Lower leg skin (tissue), 4 donors: ENCODE measurements at regions not wholly inside any gene's neighbourhood (a gene's known extent, or its start where the extent isn't known, plus 50 kb on each side); places are given as distances from the start of the nearest gene placed in this dataset.
"Not testable (repeated sequence)": the region's sequence is repeated elsewhere in the genome, so short reads cannot be mapped to it uniquely, and the experiment has no call there.

Experiments used
- DNase-seq, 2 donors: peaks; one replicate each; pipeline ENCODE4 v3.0.0-alpha.2; 2019; ENCODE audit warnings: low spot score in 2 of 2
- H3K4me3 ChIP-seq: fragments of 200-600 bp; sonication (generic); 2 replicates; pipeline ENCODE4 v1.5.1; 2017; ENCODE audit warnings: mild to moderate bottlenecking, low read depth; ENCODE audit not compliant: poor library complexity, severe bottlenecking
- CTCF ChIP-seq, 3 donors: fragments of 450-650 bp; IDR thresholded peaks; one replicate each; pipeline ENCODE4 v1.5.1; 2016; ENCODE audit warnings: antibody characterized with exemption in 3 of 3, mild to moderate bottlenecking in 3 of 3, moderate library complexity in 2 of 3
- POLR2A ChIP-seq, 2 donors: fragments of 450-650 bp; IDR thresholded peaks; one replicate each; pipeline ENCODE4 v1.6.1; 2016 to 2017; ENCODE audit warnings: antibody characterized with exemption in 2 of 2, mild to moderate bottlenecking in 1 of 2, moderate library complexity in 1 of 2
- WGBS, 2 donors: methylation state at CpG; one replicate each; pipeline ENCODE4 v1.1.5; 2018; 5-methylcytosine and 5-hydroxymethylcytosine counted together
- intact Hi-C: fragments of 100-400 bp; cut with DNase I; formaldehyde crosslinking; loops from one replicate; pipeline ENCODE4 v1.15.0; 2023; ENCODE audit warnings: low total_unique reads

DNA sequence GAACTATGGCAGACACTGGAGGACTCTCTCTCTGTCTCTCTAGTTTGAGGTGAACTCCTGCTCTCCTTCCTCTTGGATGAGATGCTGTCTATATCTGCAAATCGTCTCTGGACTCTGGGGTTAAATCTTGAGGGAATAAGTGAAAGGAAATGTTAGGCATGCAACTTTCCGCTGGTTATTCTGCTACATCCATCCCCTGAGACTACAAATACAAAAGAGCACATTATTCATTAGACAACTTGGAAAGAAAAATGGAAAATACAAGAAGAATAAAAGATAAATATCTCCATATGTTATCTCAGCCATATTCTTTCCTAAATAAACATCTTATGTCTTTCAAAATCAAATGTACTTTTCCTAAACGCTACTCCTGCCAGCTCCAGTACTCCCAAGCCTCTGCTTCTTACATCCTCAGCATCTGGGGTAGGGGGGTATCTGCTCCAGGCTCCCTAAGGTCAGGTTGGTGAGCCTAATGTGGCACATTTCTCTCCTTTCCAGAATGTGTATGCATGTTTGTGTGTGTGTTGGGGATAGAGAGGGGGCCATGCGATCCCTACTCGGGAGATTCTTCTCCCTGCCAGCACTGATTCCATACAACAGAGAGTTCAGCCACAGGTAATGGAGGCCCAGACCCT lies 102.9 kb upstream of the FSCB start:
- intact Hi-C loops: no loop called here
- no peak overlapping the region for H3K4me3 ChIP-seq
- DNase-seq: no peak
- 51 to 59% methylated on average over 5 of the region's 5 CpGs for WGBS, 2 donors
- TF ChIP-seq POLR2A (IDR thresholded peaks at IDR 0.05) (no peak), CTCF (IDR thresholded peaks at IDR 0.05) (no peak)

DNA sequence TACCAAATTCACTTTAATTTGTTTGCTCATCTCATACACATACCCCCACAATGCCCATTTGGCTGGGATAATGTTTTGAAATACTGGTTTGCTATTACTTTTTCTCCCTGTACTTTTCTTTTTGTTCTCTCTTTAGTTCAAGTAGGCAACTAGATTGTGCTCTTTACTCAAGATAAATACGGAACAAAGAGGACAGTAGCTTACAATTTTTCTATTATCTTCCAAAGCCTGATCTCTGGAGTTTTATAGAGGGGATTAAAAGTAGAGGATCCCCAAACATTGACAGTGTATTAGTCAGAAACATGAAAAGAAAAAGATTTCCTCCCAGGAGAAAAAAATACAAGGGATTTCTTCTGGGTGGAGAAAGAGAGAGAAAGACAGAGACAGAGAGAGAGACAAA lies 102.1 kb upstream of the FSCB start:
- no peak for DNase-seq
- WGBS, 2 donors: 74 to 75% methylated on average over 1 of the region's 1 CpG
- intact Hi-C loops: no loop called here
- no peak overlapping the region for H3K4me3 ChIP-seq
- TF ChIP-seq CTCF (IDR thresholded peaks at IDR 0.05) (no peak), POLR2A (IDR thresholded peaks at IDR 0.05) (no peak)

GRCh38 chr14:44607701-44608100 lies 100.6 kb upstream of the FSCB start:
- no peak overlapping the region for H3K4me3 ChIP-seq
- intact Hi-C loops: no loop called here
- DNase-seq: no peak
- WGBS, 2 donors: 85 to 97% methylated on average over 1 of the region's 1 CpG
- TF ChIP-seq POLR2A (IDR thresholded peaks at IDR 0.05) (no peak), CTCF (IDR thresholded peaks at IDR 0.05) (no peak)

DNA sequence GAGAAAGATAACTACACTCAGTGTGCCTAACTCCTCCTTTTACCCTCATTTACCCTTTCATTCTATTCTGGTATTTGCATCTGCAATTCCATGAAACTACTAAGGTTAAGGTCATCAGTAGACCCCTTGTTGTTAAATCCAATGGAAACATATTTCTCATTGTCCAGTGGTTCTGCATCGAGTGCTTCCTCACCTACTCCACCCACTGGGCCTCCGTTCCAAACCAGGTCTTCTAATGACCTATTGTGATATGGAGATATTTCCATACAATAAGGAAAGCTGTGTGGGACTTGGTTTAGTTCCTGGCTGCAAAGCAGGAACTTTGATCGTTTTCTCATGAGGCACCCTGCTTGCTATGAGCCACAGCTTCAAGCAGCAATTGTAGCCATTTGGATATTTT lies 99.5 kb upstream of the FSCB start:
- DNase-seq: no peak
- no peak overlapping the region for H3K4me3 ChIP-seq
- WGBS, 2 donors: 79 to 89% methylated on average over 3 of the region's 3 CpGs
- intact Hi-C loops: no loop called here
- TF ChIP-seq POLR2A (IDR thresholded peaks at IDR 0.05) (no peak), CTCF (IDR thresholded peaks at IDR 0.05) (no peak)

- H3K4me3 ChIP-seq, intact Hi-C loops, DNase-seq: not testable (repeated sequence)
- 94 to 98% methylated on average over 21 to 27 of the region's 37 CpGs for WGBS, 2 donors
Measured at GRCh38 chr14:44601266-44601665, 94.2 kb upstream of the FSCB start.

- DNase-seq: no peak
- intact Hi-C loops: no loop called here
- 82 to 83% methylated on average over 3 of the region's 3 CpGs for WGBS, 2 donors
- no peak overlapping the region for H3K4me3 ChIP-seq
- no peak for TF ChIP-seq CTCF (IDR thresholded peaks at IDR 0.05)
- TF ChIP-seq POLR2A (IDR thresholded peaks at IDR 0.05): no peak
Measured at GRCh38 chr14:44589180-44589579, 82.1 kb upstream of the FSCB start.
